HG02852 (cell line): ENCODE measurements at regions not wholly inside any gene's neighbourhood (a gene's known extent, or its start where the extent isn't known, plus 50 kb on each side); places are given as distances from the start of the nearest gene placed in this dataset.

Experiments
- ATAC-seq: cut with Tn5 transposase; IDR thresholded peaks from one replicate; pipeline ENCODE4 v1.9.1; 2021; ENCODE audit warnings: mild to moderate bottlenecking, moderate library complexity; ENCODE audit not compliant: unreplicated experiment

GRCh38 chr3:41026394-41027177 is 172.7 kb upstream of the CTNNB1 start:
- no peak for ATAC-seq

- no peak for ATAC-seq
Observed at GRCh38 chr3:41029356-41029755, 169.9 kb upstream of the CTNNB1 start.

GRCh38 chr3:41030220-41030619 is 169.1 kb upstream of the CTNNB1 start:
- ATAC-seq: no peak

- no peak for ATAC-seq
Observed at GRCh38 chr3:41031401-41031800, 167.9 kb upstream of the CTNNB1 start.

- ATAC-seq: no peak
Observed at GRCh38 chr3:41033956-41034519, 165.3 kb upstream of the CTNNB1 start.

- ATAC-seq: no peak
Observed at GRCh38 chr3:41035456-41036022, 163.8 kb upstream of the CTNNB1 start.

- ATAC-seq: no peak
Observed at GRCh38 chr3:41037651-41038334, 161.5 kb upstream of the CTNNB1 start.

- ATAC-seq: no peak
Observed at GRCh38 chr3:41040256-41040655, 159.0 kb upstream of the CTNNB1 start.

GRCh38 chr3:41041462-41041861 is 157.8 kb upstream of the CTNNB1 start:
- ATAC-seq: no peak

- no peak for ATAC-seq
Observed at GRCh38 chr3:41041899-41042298, 157.4 kb upstream of the CTNNB1 start.

- ATAC-seq: no peak
Observed at GRCh38 chr3:41044523-41044922, 154.8 kb upstream of the CTNNB1 start.

GRCh38 chr3:41045491-41045890 is 153.8 kb upstream of the CTNNB1 start:
- no peak for ATAC-seq

- no peak for ATAC-seq
Observed at GRCh38 chr3:41050144-41050543, 149.2 kb upstream of the CTNNB1 start.

- ATAC-seq: no peak
Observed at GRCh38 chr3:41053220-41053619, 146.1 kb upstream of the CTNNB1 start.

- no peak for ATAC-seq
Observed at GRCh38 chr3:41060106-41060505, 139.2 kb upstream of the CTNNB1 start.

GRCh38 chr3:41064070-41064469 is 135.2 kb upstream of the CTNNB1 start:
- no peak for ATAC-seq

- no peak for ATAC-seq
Observed at GRCh38 chr3:41064526-41064925, 134.8 kb upstream of the CTNNB1 start.

GRCh38 chr3:41065340-41065739 is 134.0 kb upstream of the CTNNB1 start:
- ATAC-seq: no peak

GRCh38 chr3:41073190-41073589 is 126.1 kb upstream of the CTNNB1 start:
- ATAC-seq: no peak

GRCh38 chr3:41075975-41076374 is 123.3 kb upstream of the CTNNB1 start:
- no peak for ATAC-seq

GRCh38 chr3:41076399-41076798 is 122.9 kb upstream of the CTNNB1 start:
- ATAC-seq: no peak

- ATAC-seq: no peak
Observed at GRCh38 chr3:41080141-41080540, 119.2 kb upstream of the CTNNB1 start.
